ENCODE measurements at regions not wholly inside any gene's neighbourhood (a gene's known extent, or its start where the extent isn't known, plus 50 kb on each side); places are given as distances from the start of the nearest gene placed in this dataset.

DNA sequence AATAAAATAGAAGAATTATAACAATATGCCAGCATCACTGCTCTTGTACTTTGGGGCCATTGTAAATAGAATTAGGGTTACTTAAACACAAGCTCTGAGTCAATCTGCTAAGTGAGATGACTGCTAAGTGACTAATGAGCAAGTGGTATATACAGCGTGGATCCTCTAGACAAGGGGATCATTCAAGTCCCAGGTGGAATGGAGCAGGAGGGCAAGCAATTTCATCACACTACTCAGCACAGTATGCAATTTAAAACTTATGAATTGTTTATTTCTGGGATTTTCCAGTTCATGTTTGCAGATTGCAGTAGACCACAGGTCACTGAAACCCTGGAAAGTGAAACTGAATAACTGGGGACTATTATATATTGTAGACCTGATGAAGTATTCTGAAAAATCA lies 235.3 kb downstream of the BTBD3 start:
- H3K36me3 ChIP-seq (ENCODE audit: control insufficient read depth in 2 of 2, extremely low read depth in 1 of 2, insufficient read depth in 2 of 2, low read length in 2 of 2) = no peaks in the 10 kb centered on the region
- no peaks in the 10 kb centered on the region for H3K9me3 ChIP-seq (ENCODE audit: control insufficient read depth, low read depth, low read length)
- H3K27ac ChIP-seq (ENCODE audit: control insufficient read depth, insufficient read depth, low read length) = no peak overlapping the region
- no peaks in the 10 kb centered on the region for H3K79me2 ChIP-seq (ENCODE audit: control insufficient read depth, insufficient read depth, low read length)
- peak overlapping the region; percentile 25 for H3K4me2 ChIP-seq (ENCODE audit: control insufficient read depth, extremely low read depth, insufficient read depth, low read depth, low read length)
- DNase-seq (ENCODE audit: low read depth, low spot score) (peak; percentile 55), FAIRE-seq (peak; percentile 36)
- no peaks in the 10 kb centered on the region for H3K9me1 ChIP-seq (ENCODE audit: control insufficient read depth, extremely low read depth, insufficient read depth, low read length)
- TF ChIP-seq CTCF (optimal IDR thresholded peaks at IDR 0.05 in 1 of 3, IDR thresholded peaks at IDR 0.05 in 1 of 3, conservative IDR thresholded peaks at IDR 0.05 in 1 of 3; ENCODE audit: extremely low read depth in 1 of 3, insufficient read depth in 2 of 3, low read length in 3 of 3) (no peak), EZH2 (IDR thresholded peaks at IDR 0.05; ENCODE audit: low read length) (no peak)
- no peak overlapping the region for H3K9ac ChIP-seq (ENCODE audit: control insufficient read depth, extremely low read depth, insufficient read depth, low read length)
- dilution Hi-C loops (cut with MboI; ENCODE audit: extremely low pct_ligation_motif_present, low sequenced_read_pairs) = no loop called here
- H2AFZ ChIP-seq (ENCODE audit: control insufficient read depth, low read length) = no peak overlapping the region
- H3K4me3 ChIP-seq (ENCODE audit: control insufficient read depth in 2 of 3, extremely low read depth in 1 of 3, insufficient read depth in 2 of 3, low read depth in 1 of 3, low read length in 3 of 3) = no peak overlapping the region
- no peaks in the 10 kb centered on the region for H4K20me1 ChIP-seq (ENCODE audit: control insufficient read depth, extremely low read depth, insufficient read depth, low read length)
- H3K4me1 ChIP-seq (ENCODE audit: control insufficient read depth, extremely low read depth, insufficient read depth, low read length) = no peaks in the 10 kb centered on the region
- H3K27me3 ChIP-seq (ENCODE audit: control insufficient read depth, extremely low read depth, insufficient read depth, low read length) = no peaks in the 10 kb centered on the region

DNA sequence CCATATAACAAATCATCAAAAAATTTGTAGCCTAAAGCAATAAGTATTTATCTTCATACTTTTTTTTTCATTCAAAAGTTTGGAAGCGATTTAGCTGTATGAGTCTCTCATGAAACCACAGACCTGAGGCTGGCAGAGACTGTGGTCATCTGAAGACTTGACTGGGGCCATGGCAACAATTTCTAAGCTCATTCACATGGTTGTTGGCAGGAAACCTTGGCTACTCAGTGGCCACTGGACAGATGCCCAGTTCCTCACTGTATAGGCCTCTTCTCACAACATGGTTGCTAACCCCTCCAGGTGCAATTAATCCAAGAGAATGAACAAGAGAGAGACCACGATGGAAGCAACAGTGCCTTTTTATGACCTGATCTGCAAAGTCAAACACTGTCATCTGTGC lies 235.9 kb downstream of the BTBD3 start:
- H3K27me3 ChIP-seq (ENCODE audit: control insufficient read depth, extremely low read depth, insufficient read depth, low read length) = no peaks in the 10 kb centered on the region
- DNase-seq (ENCODE audit: low read depth, low spot score) (no peak), FAIRE-seq (no peak)
- H3K4me3 ChIP-seq (ENCODE audit: control insufficient read depth in 2 of 3, extremely low read depth in 1 of 3, insufficient read depth in 2 of 3, low read depth in 1 of 3, low read length in 3 of 3) = no peak overlapping the region
- H3K9ac ChIP-seq (ENCODE audit: control insufficient read depth, extremely low read depth, insufficient read depth, low read length) = no peak overlapping the region
- H3K4me2 ChIP-seq (ENCODE audit: control insufficient read depth, extremely low read depth, insufficient read depth, low read depth, low read length) = no peak overlapping the region
- H2AFZ ChIP-seq (ENCODE audit: control insufficient read depth, low read length) = no peak overlapping the region
- no peaks in the 10 kb centered on the region for H3K36me3 ChIP-seq (ENCODE audit: control insufficient read depth in 2 of 2, extremely low read depth in 1 of 2, insufficient read depth in 2 of 2, low read length in 2 of 2)
- H3K79me2 ChIP-seq (ENCODE audit: control insufficient read depth, insufficient read depth, low read length) = no peaks in the 10 kb centered on the region
- no peak overlapping the region for H3K27ac ChIP-seq (ENCODE audit: control insufficient read depth, insufficient read depth, low read length)
- H3K4me1 ChIP-seq (ENCODE audit: control insufficient read depth, extremely low read depth, insufficient read depth, low read length) = no peaks in the 10 kb centered on the region
- TF ChIP-seq EZH2 (IDR thresholded peaks at IDR 0.05; ENCODE audit: low read length) (no peak), CTCF (optimal IDR thresholded peaks at IDR 0.05 in 1 of 3, IDR thresholded peaks at IDR 0.05 in 1 of 3, conservative IDR thresholded peaks at IDR 0.05 in 1 of 3; ENCODE audit: extremely low read depth in 1 of 3, insufficient read depth in 2 of 3, low read length in 3 of 3) (no peak)
- no peaks in the 10 kb centered on the region for H3K9me3 ChIP-seq (ENCODE audit: control insufficient read depth, low read depth, low read length)
- no peaks in the 10 kb centered on the region for H4K20me1 ChIP-seq (ENCODE audit: control insufficient read depth, extremely low read depth, insufficient read depth, low read length)
- dilution Hi-C loops (cut with MboI; ENCODE audit: extremely low pct_ligation_motif_present, low sequenced_read_pairs) = no loop called here
- H3K9me1 ChIP-seq (ENCODE audit: control insufficient read depth, extremely low read depth, insufficient read depth, low read length) = no peaks in the 10 kb centered on the region
